ENCODE measurements at regions not wholly inside any gene's neighbourhood (a gene's known extent, or its start where the extent isn't known, plus 50 kb on each side); places are given as distances from the start of the nearest gene placed in this dataset.

DNA sequence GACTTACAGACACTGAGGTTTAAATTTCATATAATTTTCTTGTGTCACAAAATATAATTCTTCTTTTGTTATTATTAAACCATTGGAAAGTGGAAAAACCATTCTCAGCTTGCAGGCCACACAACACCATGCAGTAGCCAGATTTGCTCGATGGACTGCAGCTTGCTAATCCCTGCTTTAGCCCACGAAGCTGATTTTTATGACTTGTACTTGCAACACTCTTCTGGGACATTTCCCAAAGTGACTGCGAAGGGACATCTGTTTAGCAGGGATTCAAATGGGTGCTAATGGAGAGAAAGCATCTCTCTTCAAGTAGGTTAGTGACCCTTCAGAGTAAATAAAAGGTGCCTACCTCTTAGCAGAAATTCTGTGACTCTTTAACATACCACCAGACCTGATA, 304.6 kb upstream of the ZFP64 start:
- TF ChIP-seq POLR2A (IDR thresholded peaks at IDR 0.05) (no peak), POLR2AphosphoS5 (IDR thresholded peaks at IDR 0.05) (no peak), EP300 (IDR thresholded peaks at IDR 0.05; ENCODE audit: low read depth) (no peak)
- TF ChIP-seq, protein P1, sequence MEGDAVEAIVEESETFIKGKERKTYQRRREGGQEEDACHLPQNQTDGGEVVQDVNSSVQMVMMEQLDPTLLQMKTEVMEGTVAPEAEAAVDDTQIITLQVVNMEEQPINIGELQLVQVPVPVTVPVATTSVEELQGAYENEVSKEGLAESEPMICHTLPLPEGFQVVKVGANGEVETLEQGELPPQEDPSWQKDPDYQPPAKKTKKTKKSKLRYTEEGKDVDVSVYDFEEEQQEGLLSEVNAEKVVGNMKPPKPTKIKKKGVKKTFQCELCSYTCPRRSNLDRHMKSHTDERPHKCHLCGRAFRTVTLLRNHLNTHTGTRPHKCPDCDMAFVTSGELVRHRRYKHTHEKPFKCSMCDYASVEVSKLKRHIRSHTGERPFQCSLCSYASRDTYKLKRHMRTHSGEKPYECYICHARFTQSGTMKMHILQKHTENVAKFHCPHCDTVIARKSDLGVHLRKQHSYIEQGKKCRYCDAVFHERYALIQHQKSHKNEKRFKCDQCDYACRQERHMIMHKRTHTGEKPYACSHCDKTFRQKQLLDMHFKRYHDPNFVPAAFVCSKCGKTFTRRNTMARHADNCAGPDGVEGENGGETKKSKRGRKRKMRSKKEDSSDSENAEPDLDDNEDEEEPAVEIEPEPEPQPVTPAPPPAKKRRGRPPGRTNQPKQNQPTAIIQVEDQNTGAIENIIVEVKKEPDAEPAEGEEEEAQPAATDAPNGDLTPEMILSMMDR (IDR thresholded peaks at IDR 0.05): no peak
- Histone ChIP-seq H3K27me3 (peaks cover 12% of the 10 kb centered on the region), H3K4me3 (no peak overlapping the region), H3K27ac (no peak overlapping the region), H3K4me1 (no peaks in the 10 kb centered on the region), H3K9me3 (no peaks in the 10 kb centered on the region), H3K36me3 (no peaks in the 10 kb centered on the region)
- WGBS, 2 donors (ENCODE audit: low coverage in 1 of 2): 56 to 58% methylated on average over 3 of the region's 3 CpGs
- DNase-seq: no peak
- in situ Hi-C loops (cut with MboI; ENCODE audit: low pct_ligation_motif_present in 1 of 4, low pct_unique_long_range_greater_than_20kb in 1 of 4, low sequenced_read_pairs in 3 of 4): no loop called here
- intact Hi-C loops (cut with DNase I; ENCODE audit: low total_unique reads): no loop called here

DNA sequence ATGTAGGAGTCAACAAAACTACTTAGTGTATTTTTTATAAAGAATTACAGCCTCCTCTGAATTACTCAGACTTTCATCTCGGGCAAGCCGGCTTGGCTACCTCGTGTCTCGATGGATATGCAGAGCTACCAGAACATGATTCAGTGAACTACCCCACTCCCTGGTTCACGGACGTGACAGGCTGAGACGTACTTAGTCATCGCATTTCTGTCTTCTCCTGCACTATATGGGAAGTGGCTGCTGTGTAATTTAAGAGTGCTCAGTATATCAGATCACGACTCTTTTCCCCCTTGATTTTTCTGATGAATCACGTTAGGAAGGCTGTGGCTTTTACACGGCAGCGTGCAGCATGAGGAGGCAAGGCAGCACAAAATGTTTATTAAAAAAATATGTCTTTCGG, 302.7 kb upstream of the ZFP64 start:
- no peak overlapping the region for H3K27ac ChIP-seq
- no peak for DNase-seq
- no peaks in the 10 kb centered on the region for H3K36me3 ChIP-seq
- H3K4me1 ChIP-seq: no peaks in the 10 kb centered on the region
- no peaks in the 10 kb centered on the region for H3K9me3 ChIP-seq
- TF ChIP-seq POLR2AphosphoS5 (IDR thresholded peaks at IDR 0.05) (no peak), POLR2A (IDR thresholded peaks at IDR 0.05) (no peak), EP300 (IDR thresholded peaks at IDR 0.05; ENCODE audit: low read depth) (no peak)
- TF ChIP-seq, protein P1 (IDR thresholded peaks at IDR 0.05): no peak
- in situ Hi-C loops (cut with MboI; ENCODE audit: low pct_ligation_motif_present in 1 of 4, low pct_unique_long_range_greater_than_20kb in 1 of 4, low sequenced_read_pairs in 3 of 4): no loop called here
- intact Hi-C loops (cut with DNase I; ENCODE audit: low total_unique reads): no loop called here
- WGBS, 2 donors (ENCODE audit: low coverage in 1 of 2): 54 to 80% methylated on average over 4 to 13 of the region's 13 CpGs
- no peak overlapping the region for H3K4me3 ChIP-seq
- H3K27me3 ChIP-seq: peaks cover 12% of the 10 kb centered on the region

DNA sequence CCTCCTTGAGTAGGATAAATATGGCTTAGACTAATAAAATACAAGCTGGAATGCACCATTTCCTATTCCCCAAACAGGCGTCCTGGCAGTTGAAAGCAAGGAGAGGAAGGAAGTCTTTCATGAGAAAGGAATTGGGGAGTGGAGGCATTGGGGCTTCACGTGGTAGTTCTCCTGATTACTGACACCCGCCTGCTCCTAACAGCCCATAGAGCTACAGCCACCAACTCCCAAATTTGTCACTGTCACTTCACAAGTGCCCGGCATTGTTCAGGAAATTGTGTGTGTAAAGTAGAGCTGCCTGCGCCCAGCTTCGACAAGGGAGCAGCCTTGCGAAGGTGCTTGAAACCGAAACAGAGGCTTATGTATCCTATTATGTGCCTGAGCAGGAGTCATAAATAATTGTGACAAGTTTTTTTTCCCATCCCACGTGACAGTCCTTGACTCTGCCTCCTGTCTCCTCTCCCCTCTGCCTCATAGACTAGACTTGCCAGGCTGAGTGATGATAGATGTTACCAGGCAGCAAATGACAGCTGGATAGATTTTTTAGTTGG, 301.7 kb upstream of the ZFP64 start:
- Histone ChIP-seq H3K27ac (no peak overlapping the region), H3K4me3 (no peak overlapping the region), H3K27me3 (peaks cover 12% of the 10 kb centered on the region), H3K36me3 (no peaks in the 10 kb centered on the region), H3K9me3 (no peaks in the 10 kb centered on the region), H3K4me1 (no peaks in the 10 kb centered on the region)
- in situ Hi-C loops (cut with MboI; ENCODE audit: low pct_ligation_motif_present in 1 of 4, low pct_unique_long_range_greater_than_20kb in 1 of 4, low sequenced_read_pairs in 3 of 4): no loop called here
- WGBS, 2 donors (ENCODE audit: low coverage in 1 of 2): 10% methylated on average over 9 of the region's 9 CpGs; no CpG with 5 or more reads in 1 of the 2 donors
- TF ChIP-seq EP300 (IDR thresholded peaks at IDR 0.05; ENCODE audit: low read depth): no peak
- no peak for TF ChIP-seq POLR2AphosphoS5 (IDR thresholded peaks at IDR 0.05)
- TF ChIP-seq POLR2A (IDR thresholded peaks at IDR 0.05): no peak
- TF ChIP-seq, protein P1 (IDR thresholded peaks at IDR 0.05): no peak
- no peak for DNase-seq
- intact Hi-C loops (cut with DNase I; ENCODE audit: low total_unique reads): no loop called here

DNA sequence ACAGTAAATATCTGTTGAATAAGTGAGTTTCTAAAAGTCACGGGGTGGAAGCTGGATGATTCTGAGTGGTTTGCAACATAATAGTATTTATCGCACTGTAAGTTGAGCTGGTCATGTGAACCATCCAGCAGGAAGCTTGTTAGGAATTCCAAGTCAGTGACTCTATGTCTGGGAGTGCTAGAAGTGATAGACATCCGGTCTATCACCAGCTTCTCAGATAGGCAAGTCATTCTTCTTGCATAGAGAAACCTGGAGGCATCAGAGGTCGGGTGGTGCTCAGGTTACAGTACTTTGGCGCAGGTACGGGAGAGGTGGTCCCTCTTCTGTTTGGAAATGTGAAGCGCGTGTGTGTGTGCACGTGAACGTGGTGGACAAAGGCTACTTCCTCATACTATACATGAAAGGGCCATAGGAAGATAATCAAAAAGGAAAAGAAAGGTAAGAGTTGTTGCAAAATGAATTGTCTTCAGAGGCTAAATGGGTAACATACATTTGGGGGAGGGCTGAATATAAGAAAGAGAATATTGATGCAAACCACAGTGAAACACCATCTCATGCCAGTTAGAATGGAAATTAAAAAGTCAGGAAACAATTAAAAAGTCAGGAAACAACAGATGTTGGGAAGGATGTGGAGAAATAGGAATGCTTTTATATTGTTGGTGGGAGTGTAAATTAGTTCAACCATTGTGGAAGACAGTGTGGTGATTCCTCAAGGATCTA, 299.3 kb upstream of the ZFP64 start:
- WGBS, 2 donors (ENCODE audit: low coverage in 1 of 2): 76 to 83% methylated on average over 2 to 10 of the region's 10 CpGs
- Histone ChIP-seq H3K27ac (no peak overlapping the region), H3K36me3 (no peaks in the 10 kb centered on the region), H3K9me3 (no peaks in the 10 kb centered on the region), H3K4me3 (no peak overlapping the region), H3K27me3 (peaks cover 11% of the 10 kb centered on the region), H3K4me1 (no peaks in the 10 kb centered on the region)
- no peak for DNase-seq
- no peak for TF ChIP-seq EP300 (IDR thresholded peaks at IDR 0.05; ENCODE audit: low read depth)
- TF ChIP-seq POLR2AphosphoS5 (IDR thresholded peaks at IDR 0.05): no peak
- TF ChIP-seq, protein P1 (IDR thresholded peaks at IDR 0.05): no peak
- TF ChIP-seq POLR2A (IDR thresholded peaks at IDR 0.05): no peak
- in situ Hi-C loops (cut with MboI; ENCODE audit: low pct_ligation_motif_present in 1 of 4, low pct_unique_long_range_greater_than_20kb in 1 of 4, low sequenced_read_pairs in 3 of 4) (no loop called here), intact Hi-C loops (cut with DNase I; ENCODE audit: low total_unique reads) (no loop called here)
